ENCODE measurements at regions not wholly inside any gene's neighbourhood (a gene's known extent, or its start where the extent isn't known, plus 50 kb on each side); places are given as distances from the start of the nearest gene placed in this dataset.

- no peak overlapping the region for H3K27ac ChIP-seq
- DNase-seq (no peak), ATAC-seq (no peak)
- intact Hi-C loops (cut with DNase I) = no loop called here
- H3K36me3 ChIP-seq = no peaks in the 10 kb centered on the region
- 86 to 95% methylated on average over 5 of the region's 5 CpGs for WGBS, 2 donors
- peaks cover 0 to 7% (median 0%) of the 10 kb centered on the region in 9 donors for H3K4me1 ChIP-seq
- H3K4me3 ChIP-seq = no peak overlapping the region
- TF ChIP-seq CTCF (IDR thresholded peaks at IDR 0.05) = no peak
- H3K9me3 ChIP-seq = no peaks in the 10 kb centered on the region
- peaks cover 0 to 2% (median 0%) of the 10 kb centered on the region in 7 donors for H3K27me3 ChIP-seq
Observed at GRCh38 chr2:126238251-126238650, 417.7 kb upstream of the GYPC start.

- intact Hi-C loops (cut with DNase I) = no loop called here
- 69 to 70% methylated on average over 5 of the region's 5 CpGs for WGBS, 2 donors
- no peak overlapping the region for H3K4me3 ChIP-seq
- H3K27ac ChIP-seq = no peak overlapping the region
- ATAC-seq (no peak), DNase-seq (no peak)
- no peaks in the 10 kb centered on the region for H3K36me3 ChIP-seq
- no peak for TF ChIP-seq CTCF (IDR thresholded peaks at IDR 0.05)
- peaks cover 0 to 5% (median 0%) of the 10 kb centered on the region in 7 donors for H3K27me3 ChIP-seq
- peaks cover 0 to 7% (median 0%) of the 10 kb centered on the region in 9 donors for H3K4me1 ChIP-seq
- no peaks in the 10 kb centered on the region for H3K9me3 ChIP-seq
Observed at GRCh38 chr2:126239320-126239955, 416.5 kb upstream of the GYPC start.

GRCh38 chr2:126241001-126241400, 415.0 kb upstream of the GYPC start:
- peaks cover 0 to 5% (median 0%) of the 10 kb centered on the region in 7 donors for H3K27me3 ChIP-seq
- H3K9me3 ChIP-seq = no peaks in the 10 kb centered on the region
- ATAC-seq (no peak), DNase-seq (no peak)
- H3K36me3 ChIP-seq = no peaks in the 10 kb centered on the region
- TF ChIP-seq CTCF (IDR thresholded peaks at IDR 0.05) = no peak
- intact Hi-C loops (cut with DNase I) = loop anchor here in 6 of 10 donors (5.0 to 10.0 kb wide), 4 partner anchors 534 to 544 kb away; no protein-coding TSS in a partner anchor
- no peak overlapping the region for H3K27ac ChIP-seq
- peaks cover 0 to 7% (median 0%) of the 10 kb centered on the region in 9 donors for H3K4me1 ChIP-seq
- 59 to 68% methylated on average over 2 of the region's 2 CpGs for WGBS, 2 donors
- no peak overlapping the region for H3K4me3 ChIP-seq

GRCh38 chr2:126241411-126241810, 414.5 kb upstream of the GYPC start:
- Histone ChIP-seq H3K36me3 (no peaks in the 10 kb centered on the region), H3K27ac (no peak overlapping the region), H3K27me3 (peaks cover 0 to 5% (median 0%) of the 10 kb centered on the region in 7 donors), H3K4me1 (peaks cover 0 to 7% (median 0%) of the 10 kb centered on the region in 9 donors), H3K9me3 (no peaks in the 10 kb centered on the region), H3K4me3 (no peak overlapping the region)
- ATAC-seq (peak in 2 of 8 donors; percentile 25 to 39), DNase-seq (no peak)
- 39 to 47% methylated on average over 4 of the region's 4 CpGs for WGBS, 2 donors
- TF ChIP-seq CTCF (IDR thresholded peaks at IDR 0.05) = no peak
- intact Hi-C loops (cut with DNase I) = loop anchor here in 6 of 10 donors (5.0 to 10.0 kb wide), 4 partner anchors 533 to 543 kb away; no protein-coding TSS in a partner anchor
